AG10803 (cell line): ENCODE measurements at regions not wholly inside any gene's neighbourhood (a gene's known extent, or its start where the extent isn't known, plus 50 kb on each side); places are given as distances from the start of the nearest gene placed in this dataset.
"Not testable (repeated sequence)": the region's sequence is repeated elsewhere in the genome, so short reads cannot be mapped to it uniquely, and the experiment has no call there.

Experiments used
- DNase-seq: peaks from one replicate; pipeline ENCODE4 v3.0.0; 2010; ENCODE audit warnings: low read depth
- H3K4me3 ChIP-seq: 2 replicates; pipeline ENCODE4 v1.5.1; 2011; ENCODE audit warnings: mild to moderate bottlenecking, low read length, control low read depth
- TF ChIP-seq, protein P1 (sequence below): conservative IDR thresholded peaks from 2 replicates; pipeline ENCODE4 v1.5.1; 2011; ENCODE audit warnings: mild to moderate bottlenecking, low read length, control low read depth, inconsistent platforms

DNA sequence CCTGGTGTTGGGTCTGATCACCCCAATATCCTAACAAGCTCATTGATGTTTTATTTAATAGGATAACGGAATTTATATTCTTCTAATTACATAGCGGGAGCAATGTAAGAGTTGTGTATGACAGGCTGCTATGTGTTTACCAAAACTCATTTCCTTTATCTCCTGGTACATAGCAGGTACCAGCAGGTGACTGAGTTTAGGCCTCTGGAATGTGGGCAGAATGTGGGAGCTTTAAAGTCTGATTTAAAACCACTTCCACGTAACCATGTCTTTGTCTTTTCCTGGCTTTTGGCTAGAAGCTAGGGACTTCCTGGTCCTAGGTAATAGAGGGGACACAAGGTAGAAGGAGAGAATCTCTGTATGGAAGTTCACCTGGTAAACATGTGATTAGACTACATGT lies 504.6 kb upstream of the SYNCRIP start:
- TF ChIP-seq, protein P1, sequence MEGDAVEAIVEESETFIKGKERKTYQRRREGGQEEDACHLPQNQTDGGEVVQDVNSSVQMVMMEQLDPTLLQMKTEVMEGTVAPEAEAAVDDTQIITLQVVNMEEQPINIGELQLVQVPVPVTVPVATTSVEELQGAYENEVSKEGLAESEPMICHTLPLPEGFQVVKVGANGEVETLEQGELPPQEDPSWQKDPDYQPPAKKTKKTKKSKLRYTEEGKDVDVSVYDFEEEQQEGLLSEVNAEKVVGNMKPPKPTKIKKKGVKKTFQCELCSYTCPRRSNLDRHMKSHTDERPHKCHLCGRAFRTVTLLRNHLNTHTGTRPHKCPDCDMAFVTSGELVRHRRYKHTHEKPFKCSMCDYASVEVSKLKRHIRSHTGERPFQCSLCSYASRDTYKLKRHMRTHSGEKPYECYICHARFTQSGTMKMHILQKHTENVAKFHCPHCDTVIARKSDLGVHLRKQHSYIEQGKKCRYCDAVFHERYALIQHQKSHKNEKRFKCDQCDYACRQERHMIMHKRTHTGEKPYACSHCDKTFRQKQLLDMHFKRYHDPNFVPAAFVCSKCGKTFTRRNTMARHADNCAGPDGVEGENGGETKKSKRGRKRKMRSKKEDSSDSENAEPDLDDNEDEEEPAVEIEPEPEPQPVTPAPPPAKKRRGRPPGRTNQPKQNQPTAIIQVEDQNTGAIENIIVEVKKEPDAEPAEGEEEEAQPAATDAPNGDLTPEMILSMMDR = no peak
- DNase-seq = no peak
- H3K4me3 ChIP-seq = no peak overlapping the region

DNA sequence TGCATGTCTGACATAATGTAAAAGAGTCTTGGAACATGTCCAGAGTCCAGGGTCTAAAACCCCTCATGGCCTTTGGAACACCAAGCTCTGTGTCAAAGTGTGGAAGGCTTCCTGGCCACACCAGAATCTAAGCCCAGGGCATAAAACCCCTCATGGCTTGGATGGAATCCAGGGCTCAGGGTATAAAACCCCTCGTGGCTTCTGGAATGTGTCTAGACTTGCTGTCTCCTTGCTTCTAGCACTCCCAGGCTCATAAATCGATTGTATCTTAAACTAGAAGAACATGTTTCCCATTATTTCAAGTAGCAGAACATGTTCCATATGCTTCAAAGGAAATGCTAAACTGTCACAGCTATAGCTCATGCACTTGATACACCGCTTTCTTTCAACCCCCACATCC lies 504.1 kb upstream of the SYNCRIP start:
- H3K4me3 ChIP-seq, DNase-seq: not testable (repeated sequence)

DNA sequence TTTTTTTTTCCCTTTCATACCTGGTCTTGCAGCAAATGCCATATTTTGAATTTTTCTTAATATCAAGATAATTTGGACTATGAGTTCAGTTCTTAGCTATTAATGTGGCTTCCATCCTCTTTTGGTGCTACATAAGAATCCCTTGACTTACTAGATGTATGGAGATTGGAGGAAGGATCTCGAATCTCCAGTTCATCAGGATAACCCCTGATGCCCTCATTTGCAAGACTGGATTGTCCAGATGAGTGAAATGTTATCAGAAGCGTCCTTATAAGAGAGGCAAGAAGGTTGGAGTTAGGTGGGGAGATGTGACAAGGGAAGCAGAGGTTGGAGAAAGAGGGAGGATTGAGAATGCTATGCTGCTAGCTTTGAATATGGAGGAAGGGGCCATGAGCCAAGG lies 499.6 kb upstream of the SYNCRIP start:
- TF ChIP-seq, protein P1 = no peak
- DNase-seq = no peak
- H3K4me3 ChIP-seq = no peak overlapping the region

DNA sequence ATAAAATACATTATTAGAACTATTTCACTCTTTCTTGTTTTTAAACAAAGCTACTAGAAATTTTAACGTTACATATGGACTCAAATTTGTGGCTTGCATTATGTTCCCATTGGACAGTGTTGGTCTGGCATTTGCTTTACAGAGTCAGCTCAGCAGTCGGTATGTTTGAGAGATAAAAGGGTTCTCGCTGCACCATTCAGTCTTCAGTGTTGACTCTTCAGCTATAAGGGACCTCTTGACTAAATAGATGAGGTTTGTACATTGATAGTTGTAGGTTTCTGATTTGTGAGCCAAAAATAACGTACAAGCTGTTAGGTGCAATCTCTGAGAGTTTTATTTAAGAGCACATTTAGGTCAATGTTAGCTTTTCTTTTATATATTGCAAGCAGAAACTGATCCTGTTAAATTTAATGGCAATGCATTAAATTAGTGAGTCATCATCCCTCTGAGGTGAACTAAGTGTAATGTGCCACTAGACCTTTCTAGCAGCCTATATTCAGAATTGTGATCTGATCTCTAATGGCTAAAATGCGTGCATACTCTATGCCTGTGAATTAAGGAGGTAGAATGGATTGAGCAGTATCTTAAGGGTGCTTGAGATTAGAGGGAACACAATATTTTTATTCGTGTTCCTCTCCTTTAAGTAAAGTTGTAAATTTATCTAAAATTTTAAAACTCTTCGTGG lies 485.6 kb upstream of the SYNCRIP start:
- no peak for DNase-seq

DNA sequence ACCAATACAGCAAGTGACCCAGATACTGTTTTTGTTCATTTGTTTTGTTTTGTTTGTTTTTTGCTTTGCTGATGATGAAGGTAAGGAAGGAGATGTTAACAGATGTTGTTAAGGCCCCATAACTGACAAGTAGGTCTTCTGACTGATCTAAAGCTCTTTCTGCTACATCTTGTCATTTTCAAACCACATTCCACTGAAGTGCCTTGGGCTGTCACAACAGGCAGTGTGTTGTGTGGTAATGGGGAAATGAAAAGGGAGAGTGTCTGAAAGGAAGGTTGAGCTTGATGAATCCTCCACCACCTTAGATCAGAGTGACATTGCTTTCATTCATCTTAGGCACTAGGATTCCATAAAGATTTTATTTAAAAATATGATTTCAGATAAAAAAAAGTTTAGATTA lies 479.4 kb upstream of the SYNCRIP start:
- DNase-seq = no peak
- H3K4me3 ChIP-seq = no peak overlapping the region
- TF ChIP-seq, protein P1 = no peak

More for the DNA sequence above, 485.6 kb upstream of the SYNCRIP start:
- H3K4me3 ChIP-seq = no peak overlapping the region
- TF ChIP-seq, protein P1 = no peak

DNA sequence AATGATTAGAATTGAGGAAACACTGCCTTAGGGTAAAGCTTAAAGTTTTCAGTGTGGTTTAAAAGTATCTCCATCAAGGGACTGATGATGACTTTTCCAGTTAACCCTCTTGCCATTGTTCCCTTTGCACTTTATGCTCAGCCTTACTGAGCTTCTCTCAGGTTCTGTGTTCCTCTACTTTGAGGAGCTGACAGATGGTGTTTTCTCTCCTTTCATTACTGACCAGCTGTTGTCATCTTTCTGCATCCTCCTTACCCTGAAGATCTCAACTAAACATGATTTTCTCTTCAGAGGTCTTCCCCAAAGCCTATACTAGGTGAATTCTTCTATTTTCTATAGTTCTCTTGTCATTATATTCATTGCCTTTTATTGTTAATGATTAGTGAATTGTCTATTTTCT lies 475.6 kb upstream of the SYNCRIP start:
- TF ChIP-seq, protein P1 = no peak
- no peak for DNase-seq
- H3K4me3 ChIP-seq = no peak overlapping the region

DNA sequence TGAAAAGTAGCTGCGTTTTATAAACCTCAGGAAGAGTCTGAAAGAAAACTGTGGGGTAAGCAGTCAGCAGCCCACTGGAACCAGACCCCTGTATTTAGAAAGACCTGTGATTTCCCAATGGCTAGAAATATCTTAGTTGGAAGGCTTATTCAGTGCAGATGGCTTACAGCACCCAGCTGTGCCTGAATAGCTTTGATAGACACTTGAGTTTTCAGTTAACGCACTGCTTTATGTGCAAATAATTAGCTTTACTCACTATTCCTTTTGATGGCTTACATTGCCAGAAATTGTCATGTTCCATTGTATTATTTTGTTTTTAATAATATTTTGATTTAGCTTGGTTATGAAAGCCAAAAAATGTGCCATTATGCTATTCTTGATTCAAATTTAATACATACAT lies 465.3 kb upstream of the SYNCRIP start:
- no peak for DNase-seq
- no peak overlapping the region for H3K4me3 ChIP-seq
- TF ChIP-seq, protein P1 = no peak
